ENCODE measurements at regions not wholly inside any gene's neighbourhood (a gene's known extent, or its start where the extent isn't known, plus 50 kb on each side); places are given as distances from the start of the nearest gene placed in this dataset.

- intact Hi-C loops (cut with DNase I): no loop called here
- DNase-seq: no peak
- no peaks in the 10 kb centered on the region for H3K9me3 ChIP-seq
- no peaks in the 10 kb centered on the region for H3K27me3 ChIP-seq
- no peaks in the 10 kb centered on the region for H3K36me3 ChIP-seq
- no peak for TF ChIP-seq CTCF (IDR thresholded peaks at IDR 0.05)
- H3K4me1 ChIP-seq: no peaks in the 10 kb centered on the region
- no peak overlapping the region for H3K27ac ChIP-seq
- H3K4me3 ChIP-seq: no peak overlapping the region
- H3K9ac ChIP-seq (ENCODE audit: low read depth in 2 of 2, low read length in 2 of 2): no peak overlapping the region
Observed at GRCh38 chr1:198919667-198920398, 281.0 kb downstream of the PTPRC start.

GRCh38 chr1:198922638-198923430 is 284.0 kb downstream of the PTPRC start:
- intact Hi-C loops (cut with DNase I): no loop called here
- TF ChIP-seq CTCF (IDR thresholded peaks at IDR 0.05): no peak
- H3K4me3 ChIP-seq: no peak overlapping the region
- H3K9me3 ChIP-seq: no peaks in the 10 kb centered on the region
- H3K36me3 ChIP-seq: no peaks in the 10 kb centered on the region
- H3K4me1 ChIP-seq: no peaks in the 10 kb centered on the region
- no peak overlapping the region for H3K9ac ChIP-seq (ENCODE audit: low read depth in 2 of 2, low read length in 2 of 2)
- no peak for DNase-seq
- no peaks in the 10 kb centered on the region for H3K27me3 ChIP-seq
- no peak overlapping the region for H3K27ac ChIP-seq

GRCh38 chr1:198923993-198924392 is 285.2 kb downstream of the PTPRC start:
- DNase-seq: no peak
- Histone ChIP-seq H3K27me3 (no peaks in the 10 kb centered on the region), H3K27ac (no peak overlapping the region), H3K4me1 (no peaks in the 10 kb centered on the region), H3K9ac (ENCODE audit: low read depth in 2 of 2, low read length in 2 of 2) (no peak overlapping the region), H3K4me3 (no peak overlapping the region), H3K36me3 (no peaks in the 10 kb centered on the region), H3K9me3 (no peaks in the 10 kb centered on the region)
- intact Hi-C loops (cut with DNase I): no loop called here
- TF ChIP-seq CTCF (IDR thresholded peaks at IDR 0.05): no peak

- no peak overlapping the region for H3K4me3 ChIP-seq
Observed at GRCh38 chr1:198925567-198925966, 286.7 kb downstream of the PTPRC start.

GRCh38 chr1:198927129-198927528 is 288.3 kb downstream of the PTPRC start:
- no peaks in the 10 kb centered on the region for H3K36me3 ChIP-seq
- no peak overlapping the region for H3K9ac ChIP-seq (ENCODE audit: low read depth in 2 of 2, low read length in 2 of 2)
- no peak for DNase-seq
- H3K9me3 ChIP-seq: no peaks in the 10 kb centered on the region
- intact Hi-C loops (cut with DNase I): no loop called here
- no peak for TF ChIP-seq CTCF (IDR thresholded peaks at IDR 0.05)
- no peaks in the 10 kb centered on the region for H3K4me1 ChIP-seq
- H3K27ac ChIP-seq: no peak overlapping the region
- no peak overlapping the region for H3K4me3 ChIP-seq
- H3K27me3 ChIP-seq: no peaks in the 10 kb centered on the region

More at GRCh38 chr1:198925567-198925966, 286.7 kb downstream of the PTPRC start:
- Histone ChIP-seq H3K4me1 (no peaks in the 10 kb centered on the region), H3K36me3 (no peaks in the 10 kb centered on the region), H3K27me3 (no peaks in the 10 kb centered on the region), H3K9ac (ENCODE audit: low read depth in 2 of 2, low read length in 2 of 2) (no peak overlapping the region), H3K9me3 (no peaks in the 10 kb centered on the region), H3K27ac (no peak overlapping the region)
- intact Hi-C loops (cut with DNase I): no loop called here
- no peak for TF ChIP-seq CTCF (IDR thresholded peaks at IDR 0.05)
- no peak for DNase-seq

Measured in colonic mucosa (tissue), 4 donors.